Activated CD8-positive, alpha-beta memory T cell treated with anti-CD3 and anti-CD28 coated beads for 48 hours (primary cell): ENCODE measurements at regions not wholly inside any gene's neighbourhood (a gene's known extent, or its start where the extent isn't known, plus 50 kb on each side); places are given as distances from the start of the nearest gene placed in this dataset.
"Not testable (repeated sequence)": the region's sequence is repeated elsewhere in the genome, so short reads cannot be mapped to it uniquely, and the experiment has no call there.

Source experiments
- DNase-seq, 3 experiments: peaks; one replicate each; pipeline ENCODE4 v3.0.0-alpha.2; 2020; ENCODE audit warnings: low read depth in 2 of 3, low spot score in 2 of 3

GRCh38 chr9:78900500-78900899 is 603.6 kb downstream of the PSAT1 start:
- DNase-seq, result no peak

DNA sequence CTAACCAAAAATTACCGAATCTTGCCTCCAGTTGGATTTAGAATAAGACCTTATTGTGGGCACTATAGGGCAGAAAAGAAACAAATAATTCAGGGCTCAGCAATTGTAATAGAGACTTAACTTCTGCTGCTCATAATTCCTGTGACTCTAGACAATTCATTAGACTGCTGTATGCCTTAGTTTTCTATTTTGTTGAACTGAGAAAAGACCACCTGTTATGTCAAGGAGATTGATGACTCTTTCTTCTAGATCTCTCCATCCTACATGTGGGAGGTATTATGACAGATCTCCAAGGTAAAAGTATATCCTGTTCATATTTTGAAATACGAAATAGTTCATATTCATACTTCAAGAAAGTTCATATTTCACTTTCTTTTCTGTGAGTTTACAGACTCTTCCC is 605.1 kb downstream of the PSAT1 start:
- no peak for DNase-seq

DNA sequence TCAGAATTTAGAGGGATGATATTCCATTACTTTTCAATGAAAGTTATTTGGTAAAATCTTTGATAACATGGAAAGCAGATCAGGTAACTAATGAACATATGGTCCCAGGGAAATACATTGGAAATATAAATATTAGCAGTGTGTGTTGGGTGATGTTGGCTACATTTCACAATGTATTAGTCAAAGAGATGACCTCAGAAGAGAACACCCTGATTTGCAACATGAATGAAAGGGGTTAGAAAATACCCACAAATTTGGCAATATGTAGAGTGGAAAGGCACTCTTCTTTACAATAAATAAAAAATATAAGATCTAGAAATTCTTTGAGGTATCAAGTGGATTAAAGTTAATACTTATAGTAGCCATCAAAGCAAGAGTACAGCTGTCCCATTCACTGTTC is 606.7 kb downstream of the PSAT1 start:
- no peak for DNase-seq

DNA sequence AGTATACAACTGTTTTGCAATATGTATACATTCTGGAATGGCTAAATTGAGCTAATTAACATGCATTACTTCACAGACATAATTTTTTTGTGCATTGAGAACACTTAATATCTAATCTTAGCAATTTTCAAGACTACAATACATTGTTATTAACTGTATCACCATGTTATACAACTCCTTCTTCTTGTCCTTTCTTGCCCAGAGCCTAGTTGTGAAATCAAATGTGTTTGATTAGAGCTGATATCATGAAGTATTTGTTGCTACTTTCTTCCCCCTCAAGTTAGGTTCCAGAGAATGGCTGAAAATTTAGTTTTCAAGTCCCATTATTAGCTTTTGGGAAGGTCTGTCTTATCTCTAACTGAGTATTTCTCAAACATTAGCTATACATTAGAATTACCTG is 607.8 kb downstream of the PSAT1 start:
- no peak for DNase-seq

- no peak for DNase-seq
Observed at GRCh38 chr9:78905387-78905786, 608.5 kb downstream of the PSAT1 start.

DNA sequence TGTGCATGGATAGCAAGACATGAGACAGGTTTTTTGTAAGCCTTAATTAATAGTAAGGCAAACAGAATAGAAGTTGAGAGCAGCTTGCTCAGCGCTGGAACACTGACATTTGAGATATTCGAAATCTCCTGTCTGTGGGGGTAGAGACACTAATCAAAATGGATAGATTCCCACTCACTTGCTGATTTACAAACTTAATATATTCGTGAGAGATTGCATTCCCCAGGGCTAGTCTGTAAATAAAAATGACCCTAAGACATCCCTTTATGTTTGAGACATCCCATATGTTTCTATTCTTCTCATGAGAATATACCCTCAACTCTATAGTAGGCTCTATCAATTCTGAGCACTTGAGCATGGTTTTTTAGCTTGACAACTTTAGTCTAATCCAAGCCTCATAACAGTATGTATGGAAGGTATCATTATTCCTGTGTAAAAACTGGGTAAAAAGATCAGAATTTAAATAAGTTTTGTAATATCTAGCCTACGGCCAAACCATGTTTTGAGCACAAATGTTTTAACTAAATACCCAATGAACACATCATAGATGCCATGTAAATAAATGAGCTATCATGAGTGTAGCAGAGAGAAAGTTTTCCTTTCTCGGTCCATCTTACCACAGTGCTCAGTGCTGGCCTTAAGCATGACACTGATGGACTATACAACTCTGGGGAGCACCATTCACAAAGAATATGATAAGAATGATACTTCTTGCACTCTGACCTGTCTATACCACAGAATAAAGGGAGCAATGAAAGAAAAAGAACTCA is 609.2 kb downstream of the PSAT1 start:
- DNase-seq, result no peak

- no peak for DNase-seq
Observed at GRCh38 chr9:78909566-78909965, 612.6 kb downstream of the PSAT1 start.

DNA sequence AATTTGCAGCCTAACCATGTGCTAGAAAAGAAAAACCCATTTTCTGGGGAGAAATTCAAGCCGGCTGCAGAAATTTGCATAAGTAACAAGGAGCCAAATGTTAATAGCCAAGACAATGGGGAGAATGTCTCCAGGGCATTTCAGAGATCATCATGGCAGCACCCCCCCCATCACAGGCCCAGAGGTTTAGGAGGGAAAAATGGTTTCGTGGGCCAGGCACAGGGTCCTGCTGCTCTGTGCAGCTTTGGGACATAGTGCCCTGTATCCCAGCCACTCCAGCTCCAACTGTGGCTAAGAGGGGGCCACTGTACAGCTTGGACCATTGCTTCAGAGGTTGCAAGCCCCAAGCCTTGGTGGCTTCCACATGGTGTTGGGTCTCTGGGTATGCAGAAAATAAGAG is 620.0 kb downstream of the PSAT1 start:
- DNase-seq, result not testable (repeated sequence)

DNA sequence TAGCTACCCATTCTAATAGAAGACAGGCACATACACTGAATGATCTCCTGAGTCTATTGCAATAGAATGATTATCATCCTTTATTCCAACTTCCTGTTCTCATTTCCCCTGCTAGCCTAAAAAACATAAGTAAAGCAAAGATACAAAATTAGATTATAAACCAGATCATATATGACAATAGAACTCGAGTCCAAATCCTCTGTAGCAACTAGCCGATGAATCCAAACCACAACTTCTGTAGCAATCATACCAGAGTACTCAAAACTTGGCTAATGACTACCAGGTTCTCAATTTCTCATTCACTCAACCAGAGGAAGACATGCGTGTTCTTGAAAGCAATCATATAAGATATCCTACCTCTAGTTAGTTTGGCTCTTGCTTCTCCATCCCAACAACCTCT is 622.1 kb downstream of the PSAT1 start:
- no peak for DNase-seq

DNA sequence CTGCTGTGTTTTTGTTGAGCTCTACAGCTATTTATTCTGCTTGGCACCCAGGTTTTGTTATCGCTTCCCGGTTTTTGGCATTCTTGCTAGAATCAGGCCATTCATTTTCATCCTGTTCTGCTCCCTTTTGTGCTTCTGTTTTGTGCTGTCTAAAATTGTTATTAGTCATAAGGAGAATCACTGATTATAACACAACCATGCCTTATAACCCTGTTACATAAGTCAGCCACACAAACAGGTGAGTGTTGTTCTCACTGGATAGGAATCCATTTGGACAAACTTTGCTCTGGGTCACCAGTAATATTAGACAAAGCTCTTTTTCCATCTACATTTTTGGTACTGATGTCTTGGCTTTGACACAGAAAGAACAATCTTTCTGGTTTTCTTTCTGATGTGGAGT is 622.8 kb downstream of the PSAT1 start:
- no peak for DNase-seq

- no peak for DNase-seq
Observed at GRCh38 chr9:78921341-78921740, 624.4 kb downstream of the PSAT1 start.

DNA sequence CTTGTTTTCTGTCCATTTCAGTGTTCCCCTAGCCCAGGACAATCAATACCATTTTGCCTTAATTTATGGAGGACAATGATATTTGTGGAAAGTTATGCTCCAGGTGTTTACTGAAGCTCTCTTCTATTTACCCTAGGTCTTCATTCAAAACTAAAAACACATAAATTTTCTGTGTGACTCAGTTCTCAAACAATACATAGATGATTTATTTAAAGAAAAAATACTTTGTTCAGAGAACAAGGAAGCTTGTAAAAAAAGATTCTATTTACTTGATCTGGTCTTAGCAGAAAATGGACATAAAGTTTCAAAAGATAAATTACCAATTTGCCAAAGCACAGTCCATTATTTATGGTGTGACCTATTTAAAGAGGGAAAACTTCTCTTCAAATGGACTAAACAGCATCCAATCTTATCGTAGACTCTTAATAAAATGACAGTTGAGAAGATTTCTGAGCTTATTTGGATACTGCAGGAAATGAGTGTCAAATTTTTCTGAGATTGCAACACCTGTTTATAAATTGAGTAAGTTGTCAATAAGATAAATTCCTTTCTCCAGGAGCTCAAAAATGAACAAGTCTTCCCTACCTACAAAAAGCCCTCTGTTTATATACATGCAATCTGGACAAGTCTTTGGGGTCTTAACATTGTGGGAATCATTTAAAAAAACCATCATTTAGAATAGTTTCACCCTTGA is 627.2 kb downstream of the PSAT1 start:
- DNase-seq, result no peak

GRCh38 chr9:78927099-78927940 is 630.4 kb downstream of the PSAT1 start:
- DNase-seq, result no peak

DNA sequence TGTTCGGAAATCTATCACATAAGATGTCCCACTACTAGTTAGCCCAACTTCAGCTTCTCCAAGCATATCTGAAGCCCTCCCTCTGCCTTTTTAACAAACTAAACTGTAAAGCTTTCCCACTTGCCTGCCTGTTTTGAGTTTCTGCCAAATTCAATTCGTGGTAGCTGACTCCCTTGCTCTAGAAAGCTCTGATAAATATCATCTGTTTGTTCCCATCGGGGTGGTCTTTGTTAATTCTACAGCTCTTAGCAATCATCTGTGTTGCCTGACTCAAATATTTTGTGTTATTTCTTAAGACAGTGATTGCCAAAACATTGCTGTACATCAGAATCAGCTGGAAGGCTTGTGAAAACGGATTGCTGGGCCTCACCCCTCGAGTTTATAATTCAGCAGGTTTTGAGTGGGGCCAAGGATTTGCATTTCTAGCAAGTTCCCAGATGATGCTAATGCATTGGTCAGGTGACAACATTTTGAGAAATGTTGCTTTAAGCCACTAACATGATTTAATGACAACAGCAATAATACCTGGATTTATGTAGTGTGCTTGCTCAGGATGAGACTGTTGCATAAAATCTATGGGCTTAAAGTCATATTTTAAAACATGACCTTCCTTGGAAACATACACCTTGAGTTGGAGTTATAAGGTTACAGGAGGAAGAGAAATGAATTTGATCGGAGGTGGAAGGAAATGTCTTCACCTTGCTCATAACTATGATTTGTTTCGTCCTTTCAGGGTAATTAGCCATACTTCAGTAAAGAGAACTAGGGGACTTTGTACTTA is 631.9 kb downstream of the PSAT1 start:
- DNase-seq, result no peak

DNA sequence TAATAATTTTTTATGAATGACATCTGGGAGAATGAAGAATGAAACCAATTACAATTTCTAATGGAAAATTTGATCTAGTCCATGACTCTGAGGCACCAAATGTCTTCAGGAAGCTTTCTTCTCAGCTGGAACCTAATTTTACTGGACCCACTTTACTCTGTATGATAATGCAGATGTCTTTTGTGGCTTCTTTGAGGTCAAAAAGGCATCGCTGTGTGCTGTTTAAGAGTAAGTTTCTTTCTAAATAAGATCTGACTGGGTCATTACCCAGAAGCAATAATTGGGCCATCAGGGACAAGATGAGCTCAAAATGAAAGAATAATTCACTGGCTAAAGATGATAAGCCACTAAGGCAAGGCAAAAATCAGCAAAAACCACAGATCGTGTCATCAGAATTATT is 633.4 kb downstream of the PSAT1 start:
- no peak for DNase-seq

- DNase-seq, result no peak
Observed at GRCh38 chr9:78932849-78933627, 636.1 kb downstream of the PSAT1 start.

GRCh38 chr9:78934880-78935279 is 636.9 kb upstream of the TLE4 start:
- no peak for DNase-seq

- DNase-seq, result no peak
Observed at GRCh38 chr9:78938821-78939220, 632.9 kb upstream of the TLE4 start.

GRCh38 chr9:78939311-78940065 is 632.3 kb upstream of the TLE4 start:
- DNase-seq, result no peak
